Sigmoid colon (tissue), 4 donors: ENCODE measurements at regions not wholly inside any gene's neighbourhood (a gene's known extent, or its start where the extent isn't known, plus 50 kb on each side); places are given as distances from the start of the nearest gene placed in this dataset.

Experiments used
- CTCF ChIP-seq, 4 experiments: fragments of 450-650 bp in 3 of 4; fragments of 200-600 bp in 1 of 4; IDR thresholded peaks; one replicate each; pipeline ENCODE4 v1.5.1; 2016 to 2019; ENCODE audit warnings: antibody characterized with exemption in 4 of 4, mild to moderate bottlenecking in 3 of 4, moderate library complexity in 2 of 4
- POLR2A ChIP-seq, 2 donors: fragments of 450-650 bp; IDR thresholded peaks; one replicate each; pipeline ENCODE4 v1.6.1; 2016; ENCODE audit warnings: antibody characterized with exemption in 2 of 2, mild to moderate bottlenecking in 2 of 2, moderate library complexity in 2 of 2
- POLR2AphosphoS5 ChIP-seq, 4 donors: sonication (generic); formaldehyde crosslinking; IDR thresholded peaks; one replicate each; pipeline ENCODE4 v1.6.1; 2017; ENCODE audit warnings: antibody characterized with exemption in 4 of 4

GRCh38 chr3:44072601-44073540, 168.8 kb upstream of the TOPAZ1 start:
- TF ChIP-seq CTCF (IDR thresholded peaks at IDR 0.05) (no peak), POLR2A (IDR thresholded peaks at IDR 0.05) (no peak), POLR2AphosphoS5 (IDR thresholded peaks at IDR 0.05) (no peak)
